ENCODE measurements at regions not wholly inside any gene's neighbourhood (a gene's known extent, or its start where the extent isn't known, plus 50 kb on each side); places are given as distances from the start of the nearest gene placed in this dataset.
A peak's percentile ranks its signal among the peaks of the same experiment; 100 is the strongest.
"Not testable (repeated sequence)": the region's sequence is repeated elsewhere in the genome, so short reads cannot be mapped to it uniquely, and the experiment has no call there.

GRCh38 chr4:106869551-106869950 is 166.6 kb downstream of the DKK2 start:
- no peak for DNase-seq (ENCODE audit: low read depth)

GRCh38 chr4:106868381-106869035 is 167.6 kb downstream of the DKK2 start:
- DNase-seq (ENCODE audit: low read depth) = no peak

- no peak for DNase-seq (ENCODE audit: low read depth)
These were observed 171.9 kb downstream of the DKK2 start for GRCh38 chr4:106864231-106864630.

- DNase-seq (ENCODE audit: low read depth) = no peak
These were observed 181.4 kb downstream of the DKK2 start for GRCh38 chr4:106854569-106855351.

- DNase-seq (ENCODE audit: low read depth) = no peak
These were observed 183.7 kb downstream of the DKK2 start for GRCh38 chr4:106852426-106852825.

GRCh38 chr4:106851726-106852125 is 184.4 kb downstream of the DKK2 start:
- DNase-seq (ENCODE audit: low read depth) = no peak

GRCh38 chr4:106850691-106851090 is 185.4 kb downstream of the DKK2 start:
- DNase-seq (ENCODE audit: low read depth) = no peak

GRCh38 chr4:106835919-106836318 is 200.2 kb downstream of the DKK2 start:
- DNase-seq (ENCODE audit: low read depth) = no peak

- no peak for DNase-seq (ENCODE audit: low read depth)
These were observed 205.2 kb downstream of the DKK2 start for GRCh38 chr4:106830879-106831278.

GRCh38 chr4:106818764-106819163 is 217.3 kb downstream of the DKK2 start:
- no peak for DNase-seq (ENCODE audit: low read depth)

- no peak for DNase-seq (ENCODE audit: low read depth)
These were observed 219.6 kb downstream of the DKK2 start for GRCh38 chr4:106816496-106816895.

- no peak for DNase-seq (ENCODE audit: low read depth)
These were observed 226.0 kb downstream of the DKK2 start for GRCh38 chr4:106810122-106810521.

GRCh38 chr4:106809076-106809475 is 227.0 kb downstream of the DKK2 start:
- peak; percentile 2 for DNase-seq (ENCODE audit: low read depth)

- no peak for DNase-seq (ENCODE audit: low read depth)
These were observed 229.8 kb downstream of the DKK2 start for GRCh38 chr4:106806158-106806797.

- no peak for DNase-seq (ENCODE audit: low read depth)
These were observed 233.0 kb downstream of the DKK2 start for GRCh38 chr4:106803083-106803482.

GRCh38 chr4:106801386-106801785 is 234.7 kb downstream of the DKK2 start:
- no peak for DNase-seq (ENCODE audit: low read depth)

- DNase-seq (ENCODE audit: low read depth) = no peak
These were observed 239.2 kb downstream of the DKK2 start for GRCh38 chr4:106796876-106797275.

GRCh38 chr4:106795326-106795725 is 240.8 kb downstream of the DKK2 start:
- no peak for DNase-seq (ENCODE audit: low read depth)

GRCh38 chr4:106793933-106794332 is 242.2 kb downstream of the DKK2 start:
- no peak for DNase-seq (ENCODE audit: low read depth)

- DNase-seq (ENCODE audit: low read depth) = no peak
These were observed 260.5 kb downstream of the DKK2 start for GRCh38 chr4:106775636-106776035.

GRCh38 chr4:106774055-106774454 is 262.1 kb downstream of the DKK2 start:
- DNase-seq (ENCODE audit: low read depth) = not testable (repeated sequence)

GRCh38 chr4:106773076-106773905 is 262.8 kb downstream of the DKK2 start:
- DNase-seq (ENCODE audit: low read depth) = no peak

Measured in CMK (cell line).